RPMI7951 (cell line): ENCODE measurements at regions not wholly inside any gene's neighbourhood (a gene's known extent, or its start where the extent isn't known, plus 50 kb on each side); places are given as distances from the start of the nearest gene placed in this dataset.
"Not testable (repeated sequence)": the region's sequence is repeated elsewhere in the genome, so short reads cannot be mapped to it uniquely, and the experiment has no call there.

ENCODE experiments used
- DNase-seq: peaks from one replicate; pipeline ENCODE4 v3.0.0-alpha.2; 2012; ENCODE audit warnings: low read depth

DNA sequence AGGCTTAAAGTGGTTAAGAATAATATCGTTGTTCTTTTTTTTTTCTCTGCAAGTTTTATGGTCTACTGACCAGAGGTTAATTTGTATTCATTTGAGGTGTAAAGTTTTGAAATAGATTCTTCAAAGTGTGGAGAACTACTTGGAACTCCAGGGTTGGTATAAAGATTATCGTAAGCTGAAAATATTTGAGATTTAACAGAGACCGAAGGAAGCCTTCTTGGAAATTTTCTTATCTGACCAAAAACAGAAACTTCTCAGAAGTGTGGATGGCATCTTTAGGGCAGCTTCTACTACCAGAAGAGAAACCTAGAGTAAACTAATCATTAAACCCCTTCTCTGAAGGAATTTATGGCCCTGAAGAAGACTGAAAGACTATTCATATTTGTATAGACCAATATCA lies 206.8 kb upstream of the MON1B start:
- DNase-seq, result no peak

DNA sequence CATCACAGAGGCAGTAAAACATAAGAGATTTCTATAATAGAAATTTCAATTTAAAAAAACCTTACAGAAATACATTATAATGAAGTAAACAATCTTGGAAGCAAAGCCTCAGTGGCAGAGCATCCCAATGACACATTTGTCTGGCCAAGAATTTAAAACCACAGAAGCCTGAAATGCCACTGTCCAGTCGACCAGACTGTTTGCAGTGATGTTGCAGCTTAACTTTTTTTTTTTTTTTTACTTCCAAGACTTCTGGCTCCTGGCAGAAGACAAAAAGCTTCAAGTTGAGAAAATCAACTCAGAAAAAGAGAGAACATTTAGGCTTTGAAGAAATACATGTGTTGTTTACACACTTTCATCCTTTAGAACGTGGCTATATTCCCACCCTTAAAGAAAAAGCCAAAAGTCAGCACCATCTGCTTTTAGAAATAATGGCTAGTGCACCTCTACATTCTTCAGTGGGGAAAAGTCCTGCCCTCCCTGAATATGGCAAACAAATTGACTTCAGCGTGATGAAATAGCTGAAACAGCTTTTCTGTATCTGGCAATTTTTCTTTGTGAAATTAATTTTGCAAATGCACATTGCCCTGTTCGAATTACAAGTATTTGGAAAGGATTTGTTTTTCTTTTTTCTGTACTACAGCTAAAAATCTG lies 205.5 kb upstream of the MON1B start:
- peak; percentile 47 for DNase-seq

DNA sequence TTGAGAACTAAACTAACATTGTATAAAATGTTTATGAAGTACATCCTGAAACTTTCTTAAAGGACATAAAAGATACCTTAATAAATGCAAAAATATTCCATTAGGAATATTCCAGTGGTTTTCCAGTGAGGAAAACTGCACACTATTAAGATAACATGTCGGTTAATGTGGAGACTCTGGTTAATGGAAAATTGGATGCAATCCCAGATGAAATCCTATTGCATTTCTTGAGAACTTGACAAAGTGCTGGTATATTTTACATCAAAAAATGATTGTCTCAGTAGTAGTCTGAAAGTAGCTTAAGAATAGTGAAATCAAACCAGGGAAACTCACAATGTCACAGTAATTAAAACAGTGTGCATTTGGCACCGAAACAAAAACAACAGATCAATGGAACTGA lies 202.5 kb upstream of the MON1B start:
- no peak for DNase-seq

GRCh38 chr16:77002644-77003043 lies 188.3 kb upstream of the MON1B start:
- DNase-seq, result no peak

DNA sequence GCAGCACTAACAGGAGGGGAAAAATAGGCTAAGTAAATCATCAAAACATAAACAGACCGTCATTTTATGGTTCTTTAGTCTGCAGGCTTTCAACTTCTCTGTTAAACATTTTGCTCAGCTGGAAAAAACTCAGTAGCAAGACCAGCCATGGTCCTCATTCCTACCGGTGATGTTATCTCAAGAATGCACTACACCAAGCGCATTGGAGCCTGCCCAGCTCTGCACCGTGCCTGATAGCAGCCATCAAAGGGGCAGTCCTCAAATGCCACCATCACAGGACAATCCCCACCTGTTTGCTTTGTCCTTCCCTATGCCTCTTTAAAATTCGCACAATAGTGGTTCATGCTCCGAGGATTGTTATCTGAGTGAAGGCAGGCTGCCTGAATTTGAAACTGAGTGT lies 181.5 kb upstream of the MON1B start:
- DNase-seq, result no peak

DNA sequence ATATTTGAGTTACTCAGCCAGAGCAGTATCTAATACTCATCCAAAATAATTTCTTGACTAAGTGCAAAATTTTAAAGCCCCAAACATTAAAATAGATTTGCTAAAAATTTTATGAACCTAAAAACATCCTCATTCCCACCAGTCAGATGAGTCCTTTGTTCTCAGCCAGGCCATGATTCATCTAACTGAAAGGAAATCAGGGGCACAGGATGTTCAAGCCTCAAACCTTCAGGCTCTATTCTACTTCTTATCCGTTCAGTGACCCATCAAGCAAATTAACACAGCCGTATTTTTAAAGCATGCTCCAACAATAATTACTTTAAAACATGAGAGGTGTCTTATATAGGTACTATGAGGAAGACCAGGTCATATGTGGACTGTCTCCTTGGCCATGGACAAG lies 176.5 kb upstream of the MON1B start:
- DNase-seq, result peak; percentile 17

- no peak for DNase-seq
Observed at GRCh38 chr16:77030600-77030999, 160.4 kb upstream of the MON1B start.

DNA sequence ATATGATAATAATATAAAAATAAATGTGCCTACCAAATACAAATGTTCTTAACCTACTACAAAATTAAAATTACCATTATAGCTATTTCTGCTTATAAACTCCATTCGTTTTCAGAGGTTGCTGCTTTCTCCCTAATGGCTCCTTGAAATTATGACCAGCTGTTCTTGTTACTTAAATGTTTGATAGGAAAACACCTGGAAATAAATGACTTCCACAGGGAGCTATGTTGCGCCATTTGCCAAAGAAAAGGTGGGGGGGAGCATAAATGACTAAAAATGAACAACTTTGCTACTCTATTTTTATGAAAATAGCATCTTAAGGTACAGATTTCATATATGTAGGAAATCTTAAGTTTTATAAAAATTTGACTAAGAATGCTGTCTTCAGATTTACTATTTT lies 157.5 kb upstream of the MON1B start:
- no peak for DNase-seq

- no peak for DNase-seq
Observed at GRCh38 chr16:77035361-77035760, 155.6 kb upstream of the MON1B start.

- DNase-seq, result no peak
Observed at GRCh38 chr16:77037696-77038347, 153.2 kb upstream of the MON1B start.

GRCh38 chr16:77041468-77041867 lies 149.5 kb upstream of the MON1B start:
- DNase-seq, result no peak

DNA sequence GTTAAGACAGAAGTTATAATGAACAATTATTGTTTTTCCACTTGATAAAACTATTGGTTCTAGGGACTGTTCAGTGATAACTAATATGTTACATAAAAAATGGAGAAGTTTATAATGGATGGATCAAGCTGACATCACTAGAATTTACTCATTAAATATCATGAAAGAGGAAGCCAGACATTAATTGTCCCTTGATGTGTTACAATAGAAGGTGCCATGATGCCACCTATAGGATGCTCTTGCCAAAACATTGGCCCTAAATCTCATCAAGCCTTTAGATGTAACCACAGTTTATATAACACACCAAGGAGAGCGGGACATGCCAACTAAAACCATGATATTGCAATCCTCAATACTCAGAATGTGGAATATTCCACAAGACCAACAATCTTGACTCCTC lies 147.9 kb upstream of the MON1B start:
- peak; percentile 60 for DNase-seq

GRCh38 chr16:77046206-77046605 lies 144.8 kb upstream of the MON1B start:
- no peak for DNase-seq

- DNase-seq, result no peak
Observed at GRCh38 chr16:77048085-77048484, 142.9 kb upstream of the MON1B start.

GRCh38 chr16:77049577-77049976 lies 141.4 kb upstream of the MON1B start:
- no peak for DNase-seq

GRCh38 chr16:77056597-77056996 lies 134.4 kb upstream of the MON1B start:
- DNase-seq, result not testable (repeated sequence)

DNA sequence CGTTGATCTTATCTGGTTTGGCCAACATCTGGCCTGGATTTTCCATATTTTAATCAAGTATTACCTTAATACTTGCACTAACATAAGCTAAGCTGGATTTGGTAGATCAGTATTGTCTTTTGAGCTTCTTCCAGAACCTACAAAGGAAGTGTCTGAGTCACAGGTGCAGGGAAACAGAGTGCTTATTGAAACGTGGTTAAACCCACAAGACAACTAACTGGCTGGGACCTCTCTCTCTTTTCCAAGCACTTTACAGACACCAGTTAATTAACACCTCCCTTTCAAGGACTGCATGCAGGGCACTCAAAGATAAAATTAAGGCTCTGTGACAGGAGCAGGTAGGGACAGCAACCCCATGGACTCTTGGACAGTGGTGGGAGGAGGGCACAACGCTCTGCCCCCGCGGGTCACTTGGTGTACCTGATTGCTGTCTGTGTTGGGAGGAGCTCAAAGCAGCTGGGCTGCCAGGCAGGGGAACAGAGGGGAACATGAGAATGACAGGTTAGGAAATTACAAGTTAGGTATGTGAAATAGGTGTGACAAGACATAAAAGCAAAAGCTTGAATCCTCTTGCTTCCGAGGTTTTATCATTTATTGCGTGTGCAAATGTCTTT lies 133.7 kb upstream of the MON1B start:
- DNase-seq, result no peak

DNA sequence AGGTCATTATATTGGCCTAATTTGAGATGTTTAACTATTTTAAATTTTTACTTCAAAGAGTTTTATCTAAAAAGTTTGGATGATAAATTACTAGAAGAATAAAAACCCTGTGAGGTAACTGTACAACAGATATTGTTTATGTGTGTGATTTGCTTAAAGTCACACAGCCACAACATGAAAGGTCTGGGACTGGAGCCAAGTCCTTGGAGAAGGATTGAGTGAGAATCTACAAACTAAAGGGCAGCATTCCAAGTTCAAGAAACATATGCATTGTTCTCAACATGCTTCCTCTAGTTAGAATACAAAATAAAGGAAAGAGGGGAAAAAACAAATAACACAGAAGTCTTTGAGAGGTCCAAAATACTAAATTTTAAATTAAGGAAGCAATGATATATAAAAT lies 131.5 kb upstream of the MON1B start:
- peak; percentile 3 for DNase-seq

- DNase-seq, result no peak
Observed at GRCh38 chr16:77060614-77061013, 130.4 kb upstream of the MON1B start.

DNA sequence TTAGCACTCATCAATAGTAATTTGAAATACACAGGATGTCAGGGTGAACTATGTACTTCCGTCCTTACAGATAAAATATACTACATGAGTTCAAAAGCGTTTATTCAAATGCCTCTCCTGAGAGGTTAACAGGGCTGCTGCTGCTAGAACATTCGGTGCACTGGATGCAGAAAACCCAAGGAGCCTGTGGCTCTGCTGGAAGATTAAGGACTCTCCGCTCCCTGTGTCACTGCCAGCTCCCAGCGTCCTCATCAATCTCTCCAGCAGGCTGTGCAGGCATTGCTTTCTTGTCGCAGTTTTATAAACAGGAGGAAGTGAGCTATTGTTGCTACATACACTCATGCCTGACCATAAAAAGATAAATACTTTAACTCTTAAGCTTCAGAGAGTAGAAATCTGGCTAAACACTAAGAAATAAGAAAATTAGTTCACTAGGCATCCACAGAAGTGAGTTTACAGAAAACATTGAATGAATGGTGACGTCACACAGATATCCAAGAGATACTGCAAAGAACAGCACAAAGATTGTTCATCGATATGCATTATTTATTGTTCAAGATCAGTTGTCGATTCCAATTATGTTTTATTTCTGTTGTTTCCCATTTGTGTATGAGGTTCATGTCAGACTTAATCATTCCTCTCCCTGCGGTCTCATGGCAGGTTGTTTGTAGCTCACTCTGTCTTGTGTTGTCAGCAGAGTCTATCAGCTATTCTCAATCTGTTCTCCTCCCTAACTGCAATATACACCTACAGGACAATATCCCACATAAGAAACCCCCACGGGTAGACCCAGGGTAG lies 127.9 kb upstream of the MON1B start:
- no peak for DNase-seq

GRCh38 chr16:77063676-77064016 lies 127.3 kb upstream of the MON1B start:
- peak; percentile 1 for DNase-seq

- DNase-seq, result no peak
Observed at GRCh38 chr16:77064037-77064436, 127.0 kb upstream of the MON1B start.
